ENCODE measurements at regions not wholly inside any gene's neighbourhood (a gene's known extent, or its start where the extent isn't known, plus 50 kb on each side); places are given as distances from the start of the nearest gene placed in this dataset.

DNA sequence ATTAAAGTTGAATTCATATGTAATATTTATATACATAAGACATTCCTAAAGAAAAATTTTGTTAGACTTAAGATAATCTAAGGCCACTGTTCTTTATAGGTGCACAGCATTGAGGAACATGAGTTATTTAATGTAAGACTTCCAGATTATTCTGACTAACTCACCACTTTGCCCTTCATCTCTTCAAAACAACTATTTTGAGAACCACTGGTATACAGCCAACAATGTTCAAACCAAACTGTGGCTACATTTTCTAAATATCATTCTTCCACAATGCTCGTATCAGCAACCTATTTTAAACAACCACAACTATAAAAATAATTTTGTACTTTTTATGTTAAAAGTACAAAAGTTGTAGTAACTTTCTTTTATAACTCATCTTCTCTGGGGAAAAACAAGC is 199.8 kb upstream of the ALCAM start:
- no peak overlapping the region for H3K4me3 ChIP-seq (ENCODE audit: low read depth, low read length)
- TF ChIP-seq, protein P1, sequence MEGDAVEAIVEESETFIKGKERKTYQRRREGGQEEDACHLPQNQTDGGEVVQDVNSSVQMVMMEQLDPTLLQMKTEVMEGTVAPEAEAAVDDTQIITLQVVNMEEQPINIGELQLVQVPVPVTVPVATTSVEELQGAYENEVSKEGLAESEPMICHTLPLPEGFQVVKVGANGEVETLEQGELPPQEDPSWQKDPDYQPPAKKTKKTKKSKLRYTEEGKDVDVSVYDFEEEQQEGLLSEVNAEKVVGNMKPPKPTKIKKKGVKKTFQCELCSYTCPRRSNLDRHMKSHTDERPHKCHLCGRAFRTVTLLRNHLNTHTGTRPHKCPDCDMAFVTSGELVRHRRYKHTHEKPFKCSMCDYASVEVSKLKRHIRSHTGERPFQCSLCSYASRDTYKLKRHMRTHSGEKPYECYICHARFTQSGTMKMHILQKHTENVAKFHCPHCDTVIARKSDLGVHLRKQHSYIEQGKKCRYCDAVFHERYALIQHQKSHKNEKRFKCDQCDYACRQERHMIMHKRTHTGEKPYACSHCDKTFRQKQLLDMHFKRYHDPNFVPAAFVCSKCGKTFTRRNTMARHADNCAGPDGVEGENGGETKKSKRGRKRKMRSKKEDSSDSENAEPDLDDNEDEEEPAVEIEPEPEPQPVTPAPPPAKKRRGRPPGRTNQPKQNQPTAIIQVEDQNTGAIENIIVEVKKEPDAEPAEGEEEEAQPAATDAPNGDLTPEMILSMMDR (IDR thresholded peaks at IDR 0.05; ENCODE audit: borderline replicate concordance, insufficient read depth, low read depth, low read length) = no peak

DNA sequence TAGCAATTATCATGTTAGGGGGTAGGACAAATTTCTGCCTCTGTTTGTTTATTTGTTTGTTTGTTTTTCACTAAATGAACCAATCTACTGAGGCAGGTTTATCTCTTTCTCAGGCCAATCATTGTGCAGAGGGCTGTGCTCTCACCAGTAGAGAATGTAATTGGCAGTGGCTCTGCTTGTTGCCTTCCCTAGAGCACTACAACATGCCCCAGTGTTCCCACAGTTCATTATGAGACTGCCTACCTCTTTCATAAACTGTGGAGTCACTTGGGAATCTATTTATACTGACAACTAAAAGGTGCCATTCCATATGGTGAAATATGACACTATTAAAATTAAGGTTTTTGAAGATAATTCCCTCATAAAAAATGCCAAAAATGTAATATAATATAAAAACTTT is 196.3 kb upstream of the ALCAM start:
- H3K4me3 ChIP-seq (ENCODE audit: low read depth, low read length) = no peak overlapping the region
- TF ChIP-seq, protein P1 (IDR thresholded peaks at IDR 0.05; ENCODE audit: borderline replicate concordance, insufficient read depth, low read depth, low read length) = no peak

DNA sequence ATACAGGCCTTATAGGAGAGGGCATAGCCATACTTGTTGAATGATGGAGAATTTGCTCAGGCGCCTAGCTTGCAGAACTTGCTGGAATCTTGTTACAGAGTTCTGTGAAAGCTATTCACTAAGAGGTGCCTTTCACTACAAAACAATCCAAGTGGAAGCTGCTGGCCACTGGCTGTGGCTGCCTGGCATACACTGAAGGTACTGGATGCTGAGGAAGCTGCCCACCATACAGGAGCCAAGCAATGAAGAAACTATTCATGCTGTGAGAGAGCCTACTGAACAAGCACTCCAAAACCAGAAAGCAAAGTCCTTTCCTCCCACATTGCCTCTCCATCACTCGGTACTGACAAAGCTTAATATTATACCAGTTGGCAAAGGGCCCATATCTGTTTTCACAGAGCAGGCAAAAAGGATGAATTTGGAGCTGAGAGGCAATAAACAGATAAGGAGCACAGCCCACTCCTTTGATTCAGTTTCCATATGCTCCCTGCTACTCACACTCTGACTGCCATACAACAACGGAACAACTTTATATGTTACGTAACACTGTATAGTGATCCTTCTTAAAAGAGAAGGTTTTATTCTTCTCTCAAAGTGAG is 192.6 kb upstream of the ALCAM start:
- no peak overlapping the region for H3K4me3 ChIP-seq (ENCODE audit: low read depth, low read length)
- TF ChIP-seq, protein P1 (IDR thresholded peaks at IDR 0.05; ENCODE audit: borderline replicate concordance, insufficient read depth, low read depth, low read length) = no peak

DNA sequence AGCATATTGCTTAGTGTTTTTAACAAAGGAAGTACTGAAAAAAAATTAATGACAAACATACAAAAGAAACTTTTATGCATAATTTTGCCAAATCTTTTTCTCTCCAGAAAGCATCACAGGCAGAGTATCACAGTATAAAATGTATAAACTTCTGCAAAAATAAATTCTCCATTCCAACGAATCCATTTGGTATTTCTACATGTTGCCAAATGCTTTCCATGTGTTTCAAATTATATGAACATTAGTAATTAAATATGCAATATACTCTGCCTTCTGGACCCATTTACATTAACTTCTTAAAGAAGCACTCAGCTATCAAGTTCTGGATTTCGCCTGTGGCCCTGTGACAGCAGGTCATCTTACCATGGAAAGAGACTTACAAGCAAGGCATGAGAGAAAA is 189.1 kb upstream of the ALCAM start:
- TF ChIP-seq, protein P1 (IDR thresholded peaks at IDR 0.05; ENCODE audit: borderline replicate concordance, insufficient read depth, low read depth, low read length) = no peak
- no peak overlapping the region for H3K4me3 ChIP-seq (ENCODE audit: low read depth, low read length)

DNA sequence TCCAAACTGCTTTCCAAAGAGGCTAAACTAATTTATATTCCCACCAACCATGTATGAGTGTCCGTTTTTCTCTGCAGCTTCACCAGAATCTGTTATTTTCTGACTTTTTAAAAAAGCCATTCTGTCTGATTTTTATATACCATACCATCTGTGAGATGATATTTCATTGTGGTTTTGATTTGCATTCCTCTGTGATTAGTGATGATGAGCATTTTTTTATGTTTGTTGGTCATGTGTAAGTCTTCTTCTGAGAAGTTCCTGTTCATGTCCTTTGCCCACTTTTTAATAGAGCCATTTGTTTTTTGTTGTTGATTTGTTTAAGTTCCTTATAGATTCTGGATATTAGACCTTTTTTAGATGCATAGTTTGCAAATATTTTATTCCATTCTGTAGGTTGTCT is 179.4 kb upstream of the ALCAM start:
- TF ChIP-seq, protein P1 (IDR thresholded peaks at IDR 0.05; ENCODE audit: borderline replicate concordance, insufficient read depth, low read depth, low read length) = no peak
- no peak overlapping the region for H3K4me3 ChIP-seq (ENCODE audit: low read depth, low read length)

DNA sequence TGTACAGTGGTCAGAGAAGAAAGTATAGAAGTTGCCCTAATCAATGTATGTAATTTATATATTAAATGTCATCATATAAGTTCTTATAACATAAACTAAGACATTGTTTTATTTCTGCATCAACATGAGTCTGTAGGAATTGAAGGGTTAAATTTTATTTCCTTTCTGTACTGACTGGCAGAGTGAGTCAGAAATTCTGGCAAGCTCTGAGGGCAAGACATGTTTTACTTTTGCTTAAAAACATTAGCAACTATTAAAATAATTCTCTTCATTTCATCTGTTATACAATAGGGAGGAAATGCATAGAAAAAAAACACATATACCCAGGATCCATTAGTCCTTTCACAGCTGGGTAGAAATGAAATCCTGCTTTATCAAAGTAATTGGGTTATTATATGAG is 171.4 kb upstream of the ALCAM start:
- TF ChIP-seq, protein P1 (IDR thresholded peaks at IDR 0.05; ENCODE audit: borderline replicate concordance, insufficient read depth, low read depth, low read length) = no peak

DNA sequence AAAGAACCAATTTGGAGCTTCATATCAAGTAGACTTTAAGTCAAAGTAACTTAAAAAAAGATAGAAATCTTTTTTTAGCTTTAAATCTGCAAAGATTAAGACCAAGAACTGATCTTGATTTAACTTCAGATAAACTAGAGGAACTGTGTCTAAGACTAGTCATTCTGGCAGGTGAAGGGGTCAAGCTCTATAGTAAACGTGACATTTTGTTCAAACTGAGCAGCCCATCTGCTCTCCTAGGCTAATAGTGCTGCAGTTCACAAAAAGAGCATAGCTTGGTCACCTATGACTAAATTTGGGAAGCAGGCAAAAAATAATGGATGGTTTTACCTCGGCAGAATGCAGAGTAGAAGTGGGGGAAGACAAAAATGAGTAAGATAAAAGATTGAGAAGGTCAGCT is 168.8 kb upstream of the ALCAM start:
- TF ChIP-seq, protein P1 (IDR thresholded peaks at IDR 0.05; ENCODE audit: borderline replicate concordance, insufficient read depth, low read depth, low read length) = no peak
- no peak overlapping the region for H3K4me3 ChIP-seq (ENCODE audit: low read depth, low read length)

More for the DNA sequence above, 171.4 kb upstream of the ALCAM start:
- no peak overlapping the region for H3K4me3 ChIP-seq (ENCODE audit: low read depth, low read length)
